ENCODE measurements at regions not wholly inside any gene's neighbourhood (a gene's known extent, or its start where the extent isn't known, plus 50 kb on each side); places are given as distances from the start of the nearest gene placed in this dataset.

- in situ Hi-C loops (cut with HindIII; ENCODE audit: low sequenced_read_pairs) = no loop called here
- H3K4me3 ChIP-seq (ENCODE audit: low read depth, low read length) = no peak overlapping the region
- TF ChIP-seq CTCF (IDR thresholded peaks at IDR 0.05; ENCODE audit: low read depth, low read length, missing control alignments) = no peak
- no peak for DNase-seq (ENCODE audit: low read depth)
Observed at GRCh38 chr2:37526856-37527255, 144.6 kb downstream of the CDC42EP3 start.

GRCh38 chr2:37527361-37527760 is 144.1 kb downstream of the CDC42EP3 start:
- in situ Hi-C loops (cut with HindIII; ENCODE audit: low sequenced_read_pairs) = no loop called here
- no peak for TF ChIP-seq CTCF (IDR thresholded peaks at IDR 0.05; ENCODE audit: low read depth, low read length, missing control alignments)
- no peak for DNase-seq (ENCODE audit: low read depth)
- no peak overlapping the region for H3K4me3 ChIP-seq (ENCODE audit: low read depth, low read length)

GRCh38 chr2:37529830-37530415 is 141.5 kb downstream of the CDC42EP3 start:
- no peak for TF ChIP-seq CTCF (IDR thresholded peaks at IDR 0.05; ENCODE audit: low read depth, low read length, missing control alignments)
- in situ Hi-C loops (cut with HindIII; ENCODE audit: low sequenced_read_pairs) = no loop called here
- H3K4me3 ChIP-seq (ENCODE audit: low read depth, low read length) = no peak overlapping the region
- no peak for DNase-seq (ENCODE audit: low read depth)

- in situ Hi-C loops (cut with HindIII; ENCODE audit: low sequenced_read_pairs) = no loop called here
- no peak for TF ChIP-seq CTCF (IDR thresholded peaks at IDR 0.05; ENCODE audit: low read depth, low read length, missing control alignments)
- H3K4me3 ChIP-seq (ENCODE audit: low read depth, low read length) = no peak overlapping the region
- no peak for DNase-seq (ENCODE audit: low read depth)
Observed at GRCh38 chr2:37532503-37532902, 138.9 kb downstream of the CDC42EP3 start.

- no peak for DNase-seq (ENCODE audit: low read depth)
- no peak overlapping the region for H3K4me3 ChIP-seq (ENCODE audit: low read depth, low read length)
- TF ChIP-seq CTCF (IDR thresholded peaks at IDR 0.05; ENCODE audit: low read depth, low read length, missing control alignments) = no peak
- in situ Hi-C loops (cut with HindIII; ENCODE audit: low sequenced_read_pairs) = no loop called here
Observed at GRCh38 chr2:37537316-37537715, 134.1 kb downstream of the CDC42EP3 start.

GRCh38 chr2:37541516-37541915 is 129.9 kb downstream of the CDC42EP3 start:
- H3K4me3 ChIP-seq (ENCODE audit: low read depth, low read length) = no peak overlapping the region
- DNase-seq (ENCODE audit: low read depth) = no peak
- TF ChIP-seq CTCF (IDR thresholded peaks at IDR 0.05; ENCODE audit: low read depth, low read length, missing control alignments) = no peak
- in situ Hi-C loops (cut with HindIII; ENCODE audit: low sequenced_read_pairs) = no loop called here
